Spinal cord (tissue), 9 donors: ENCODE measurements at regions not wholly inside any gene's neighbourhood (a gene's known extent, or its start where the extent isn't known, plus 50 kb on each side); places are given as distances from the start of the nearest gene placed in this dataset.

Source experiments
- DNase-seq, 6 donors: peaks; one replicate each; pipeline versions ENCODE4 v3.0.0 to v3.0.0-alpha.2; 2013 to 2015; ENCODE audit warnings: low spot score in 6 of 6, low read depth in 4 of 6
- H3K27ac ChIP-seq: one replicate; pipeline ENCODE4 v1.5.1; 2013; ENCODE audit warnings: low read depth, low read length, control low read depth
- H3K27me3 ChIP-seq: one replicate; pipeline ENCODE4 v1.6.1; 2013; ENCODE audit warnings: low read length; ENCODE audit not compliant: control insufficient read depth, insufficient read depth
- H3K36me3 ChIP-seq: one replicate; pipeline ENCODE4 v1.6.1; 2013; ENCODE audit warnings: low read length; ENCODE audit not compliant: control insufficient read depth, insufficient read depth
- H3K4me1 ChIP-seq: one replicate; pipeline ENCODE4 v1.6.1; 2013; ENCODE audit warnings: low read length; ENCODE audit not compliant: control insufficient read depth, insufficient read depth
- H3K4me3 ChIP-seq: one replicate; pipeline ENCODE4 v1.5.1; 2013; ENCODE audit warnings: low read depth, low read length, control low read depth
- H3K9me3 ChIP-seq: one replicate; pipeline ENCODE4 v1.6.1; 2013; ENCODE audit warnings: low read length; ENCODE audit not compliant: control insufficient read depth, insufficient read depth
- WGBS: methylation state at CpG from one replicate; pipeline ENCODE4 v1.1.5; 2013; ENCODE audit warnings: missing lambda C conversion rate; ENCODE audit not compliant: insufficient coverage; 5-methylcytosine and 5-hydroxymethylcytosine counted together
- donor health status: healthy.

DNA sequence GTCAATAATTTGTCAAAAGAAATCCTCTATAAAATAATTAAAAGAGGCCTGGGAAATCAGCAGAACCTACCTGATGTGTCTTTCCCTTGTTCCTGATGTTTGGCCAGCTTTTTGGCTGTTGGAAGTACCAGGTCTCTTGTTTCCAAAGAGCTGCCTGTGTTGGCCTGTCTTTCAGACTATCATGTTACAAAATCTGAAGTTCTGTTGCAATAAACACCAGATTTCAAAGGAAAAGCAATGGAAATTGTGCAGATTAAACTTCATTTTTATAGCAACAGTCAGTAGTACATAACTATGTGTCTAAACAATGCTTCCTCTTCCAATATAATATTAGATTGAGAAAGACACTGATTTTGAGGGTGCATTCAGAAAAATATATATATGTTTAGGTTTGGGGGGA lies 647.2 kb upstream of the CXADR start:
- DNase-seq: peak in 1 of 6 donors; percentile 25
- no peaks in the 10 kb centered on the region for H3K36me3 ChIP-seq
- H3K27me3 ChIP-seq: no peaks in the 10 kb centered on the region
- H3K27ac ChIP-seq: no peak overlapping the region
- no peak overlapping the region for H3K4me3 ChIP-seq
- H3K9me3 ChIP-seq: no peaks in the 10 kb centered on the region
- no peaks in the 10 kb centered on the region for H3K4me1 ChIP-seq

DNA sequence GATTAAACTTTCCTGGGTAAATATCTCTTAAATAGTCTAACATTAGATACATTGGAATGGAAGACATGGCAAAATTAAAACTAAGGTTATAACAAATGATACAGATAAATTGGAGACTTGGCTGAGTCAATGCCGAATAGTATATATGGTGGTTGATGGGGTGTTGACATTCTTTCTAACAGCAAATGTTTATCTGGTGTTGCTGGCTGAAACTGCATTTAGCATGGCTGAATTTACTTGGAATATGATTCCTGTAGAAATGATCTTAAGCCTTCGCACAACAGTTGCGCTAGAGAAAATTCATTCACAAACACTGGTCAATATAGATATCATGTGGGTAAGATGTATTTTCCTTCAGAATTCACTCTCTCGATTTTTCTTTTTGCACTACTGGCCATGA lies 646.0 kb upstream of the CXADR start:
- no CpG with 5 or more reads among the region's 4 CpGs for WGBS
- H3K9me3 ChIP-seq: no peaks in the 10 kb centered on the region
- no peak overlapping the region for H3K27ac ChIP-seq
- peak in 1 of 6 donors; percentile 24 for DNase-seq
- H3K4me1 ChIP-seq: no peaks in the 10 kb centered on the region
- H3K36me3 ChIP-seq: no peaks in the 10 kb centered on the region
- no peak overlapping the region for H3K4me3 ChIP-seq
- H3K27me3 ChIP-seq: no peaks in the 10 kb centered on the region

DNA sequence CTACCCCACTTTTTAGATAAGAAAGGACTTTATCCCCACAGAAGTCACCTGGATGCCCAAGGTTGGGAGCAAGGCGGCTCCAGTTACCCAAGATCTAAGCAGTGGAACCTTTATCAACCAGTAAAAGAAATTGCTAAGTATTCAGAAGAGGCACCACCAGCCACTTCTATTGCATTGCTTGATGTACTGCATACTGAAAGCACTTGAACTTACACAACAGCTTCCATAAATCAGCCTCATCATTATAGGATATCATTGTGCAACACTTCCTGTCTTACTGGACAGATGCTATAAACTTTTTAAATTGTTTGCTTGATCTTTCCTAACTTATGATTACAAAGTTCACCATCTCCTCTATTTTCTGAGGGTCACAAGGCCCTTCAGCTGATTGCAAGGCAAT lies 642.7 kb upstream of the CXADR start:
- WGBS: 90% methylated on average over 1 of the region's 1 CpG
- Histone ChIP-seq H3K4me1 (no peaks in the 10 kb centered on the region), H3K9me3 (no peaks in the 10 kb centered on the region), H3K4me3 (no peak overlapping the region), H3K27me3 (no peaks in the 10 kb centered on the region), H3K27ac (no peak overlapping the region), H3K36me3 (no peaks in the 10 kb centered on the region)
- no peak for DNase-seq

DNA sequence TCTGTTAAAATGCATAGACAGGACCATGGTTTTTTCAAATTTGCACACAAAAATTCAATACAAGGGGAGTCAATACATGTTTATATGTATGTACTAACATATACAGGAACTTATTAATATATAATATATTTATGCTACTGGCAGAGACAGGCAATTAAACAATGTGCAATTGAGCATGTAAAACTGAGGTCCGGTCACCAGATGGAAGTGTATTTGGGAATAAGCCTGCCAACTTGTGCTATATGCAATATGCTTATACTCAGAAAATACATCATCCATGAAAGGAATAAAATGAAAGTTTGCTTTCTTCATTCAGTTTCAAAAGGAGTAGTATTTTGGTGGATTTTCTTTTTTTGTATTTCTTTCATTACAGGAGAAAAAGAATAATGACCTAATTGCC lies 640.2 kb upstream of the CXADR start:
- H3K27me3 ChIP-seq: no peaks in the 10 kb centered on the region
- H3K4me1 ChIP-seq: no peaks in the 10 kb centered on the region
- H3K9me3 ChIP-seq: no peaks in the 10 kb centered on the region
- WGBS: no CpG with 5 or more reads among the region's 1 CpG
- no peak overlapping the region for H3K27ac ChIP-seq
- DNase-seq: peak in 1 of 6 donors; percentile 12
- H3K4me3 ChIP-seq: no peak overlapping the region
- no peaks in the 10 kb centered on the region for H3K36me3 ChIP-seq

DNA sequence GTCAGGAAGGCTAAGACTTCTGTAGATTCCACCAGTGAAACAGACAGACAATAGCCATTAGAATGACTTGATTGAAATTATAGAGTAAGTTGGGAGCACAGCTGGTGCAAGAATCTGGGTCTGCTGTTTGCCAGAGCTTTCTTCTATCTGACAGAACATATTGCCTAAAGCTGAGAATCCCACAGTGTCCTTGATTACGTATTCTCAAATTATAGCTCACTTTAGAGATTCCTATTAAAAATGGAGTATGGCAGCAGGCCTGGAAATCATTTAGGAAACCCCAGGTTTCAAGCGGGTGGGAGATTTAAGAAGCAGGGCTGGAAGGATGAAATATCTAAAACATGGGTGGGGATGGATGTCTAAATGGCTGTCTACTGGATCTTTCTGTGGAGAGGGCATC lies 639.7 kb upstream of the CXADR start:
- H3K4me3 ChIP-seq: no peak overlapping the region
- 86% methylated on average over 1 of the region's 2 CpGs for WGBS
- no peaks in the 10 kb centered on the region for H3K9me3 ChIP-seq
- no peak overlapping the region for H3K27ac ChIP-seq
- H3K36me3 ChIP-seq: no peaks in the 10 kb centered on the region
- peak in 2 of 6 donors; percentile 17 to 72 for DNase-seq
- no peaks in the 10 kb centered on the region for H3K4me1 ChIP-seq
- no peaks in the 10 kb centered on the region for H3K27me3 ChIP-seq

DNA sequence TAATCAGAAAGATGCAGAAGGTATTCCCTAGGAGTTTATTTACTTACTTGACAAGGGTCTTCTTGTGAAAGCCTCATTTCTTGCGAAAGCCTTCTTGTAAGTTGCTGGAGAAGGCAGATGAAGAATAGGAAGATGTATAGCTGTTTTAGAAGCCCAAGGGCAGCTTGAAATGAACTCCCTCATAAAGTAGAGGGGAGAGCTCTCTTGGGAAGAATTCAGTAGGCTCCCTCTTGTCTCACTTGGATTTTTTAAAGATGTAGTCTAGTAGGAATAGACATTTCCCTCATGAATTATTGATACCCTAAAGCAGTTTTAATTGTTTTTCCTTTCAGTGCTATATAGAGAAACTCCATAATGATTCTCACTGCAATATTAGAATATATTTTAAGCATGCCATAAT lies 639.2 kb upstream of the CXADR start:
- Histone ChIP-seq H3K27ac (no peak overlapping the region), H3K4me1 (no peaks in the 10 kb centered on the region), H3K36me3 (no peaks in the 10 kb centered on the region), H3K9me3 (no peaks in the 10 kb centered on the region), H3K4me3 (no peak overlapping the region), H3K27me3 (no peaks in the 10 kb centered on the region)
- WGBS: 38% methylated on average over 1 of the region's 1 CpG
- DNase-seq: peak in 1 of 6 donors; percentile 78

DNA sequence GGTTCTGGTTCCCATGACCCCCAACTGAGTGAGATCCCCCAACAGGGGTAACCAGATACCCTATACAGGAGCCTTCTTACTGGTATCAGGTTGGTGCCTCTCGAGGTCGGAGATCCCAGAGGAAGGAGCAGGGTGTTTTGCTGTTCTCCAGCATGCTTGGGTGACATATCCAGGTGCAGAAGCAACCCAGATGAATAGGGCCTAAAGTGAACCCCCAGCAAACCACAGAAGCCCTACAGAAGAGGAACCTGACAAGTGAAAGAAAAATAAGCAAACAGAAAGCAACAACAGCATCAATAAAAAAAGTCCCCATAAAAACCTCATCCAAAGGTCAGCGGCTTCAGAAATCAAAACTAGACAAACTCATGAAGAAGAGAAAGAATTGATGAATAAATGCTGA lies 633.4 kb upstream of the CXADR start:
- H3K36me3 ChIP-seq: no peaks in the 10 kb centered on the region
- no peak for DNase-seq
- no peak overlapping the region for H3K27ac ChIP-seq
- H3K27me3 ChIP-seq: no peaks in the 10 kb centered on the region
- no peaks in the 10 kb centered on the region for H3K9me3 ChIP-seq
- no peaks in the 10 kb centered on the region for H3K4me1 ChIP-seq
- 100% methylated on average over 1 of the region's 3 CpGs for WGBS
- H3K4me3 ChIP-seq: no peak overlapping the region

DNA sequence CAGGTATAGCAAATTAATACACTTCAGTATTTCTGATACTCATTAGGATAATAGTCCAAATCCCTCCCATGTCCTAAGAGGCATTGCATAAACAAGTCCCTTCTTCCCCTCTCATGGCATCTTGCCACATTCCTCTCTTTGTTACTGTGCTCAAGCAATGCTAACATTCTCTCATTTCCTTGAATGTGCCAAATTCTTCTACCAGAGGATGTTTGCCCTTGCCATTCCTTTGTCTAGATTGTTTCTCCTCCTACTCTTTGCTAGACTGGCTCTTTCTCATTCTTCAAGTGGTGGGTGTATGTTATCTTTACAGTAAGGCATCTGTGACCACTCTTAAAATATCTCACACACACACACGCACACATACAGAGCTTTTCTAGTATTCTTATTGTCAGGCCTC lies 621.0 kb upstream of the CXADR start:
- H3K4me1 ChIP-seq: no peaks in the 10 kb centered on the region

DNA sequence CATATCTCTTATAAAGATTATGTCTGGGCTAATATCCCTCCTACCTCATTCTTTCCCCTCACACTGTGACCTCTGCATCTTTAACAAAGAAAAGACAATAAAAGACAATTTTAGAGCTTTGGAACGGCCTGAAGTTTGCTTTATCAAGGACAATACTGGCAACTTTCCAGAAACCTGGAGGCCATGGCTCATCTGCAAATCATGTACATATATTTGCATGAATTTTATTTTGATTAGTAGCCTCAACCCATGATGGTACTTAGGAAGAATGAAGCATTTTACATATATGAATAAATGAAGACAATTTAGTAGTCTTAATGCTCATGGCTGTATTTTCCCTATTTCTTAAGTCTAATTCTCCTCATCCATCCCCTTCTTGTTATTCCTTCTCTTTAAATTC lies 612.2 kb upstream of the CXADR start:
- peak in 2 of 6 donors; percentile 29 to 68 for DNase-seq
- no CpG with 5 or more reads among the region's 1 CpG for WGBS
- H3K36me3 ChIP-seq: no peaks in the 10 kb centered on the region

More for the DNA sequence above, 621.0 kb upstream of the CXADR start:
- WGBS: 63% methylated on average over 1 of the region's 1 CpG
- H3K27ac ChIP-seq: no peak overlapping the region
- no peaks in the 10 kb centered on the region for H3K36me3 ChIP-seq
- peak in 3 of 6 donors; percentile 15 to 65 (median 63) for DNase-seq
- H3K9me3 ChIP-seq: no peaks in the 10 kb centered on the region
- no peak overlapping the region for H3K4me3 ChIP-seq
- H3K27me3 ChIP-seq: no peaks in the 10 kb centered on the region

DNA sequence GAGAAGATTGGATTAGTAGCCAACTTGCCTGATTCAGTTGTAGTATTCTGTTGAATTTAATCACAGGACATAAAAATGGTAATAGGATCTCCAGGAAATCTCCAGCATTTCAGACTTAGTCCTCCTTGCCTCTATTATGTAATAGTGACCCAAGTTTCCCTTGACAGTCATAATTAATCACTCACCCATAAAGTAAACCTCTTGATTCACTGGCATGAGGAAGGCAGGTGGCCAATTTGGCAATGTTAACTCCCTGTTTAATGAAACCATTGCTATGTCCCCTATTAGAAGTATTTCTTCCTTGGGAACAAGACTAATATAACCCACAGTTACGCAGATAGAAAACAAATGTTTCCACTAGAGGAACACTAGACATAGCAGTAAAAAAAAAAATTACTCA lies 604.8 kb upstream of the CXADR start:
- Histone ChIP-seq H3K27me3 (no peaks in the 10 kb centered on the region), H3K4me3 (no peak overlapping the region), H3K9me3 (no peaks in the 10 kb centered on the region), H3K36me3 (no peaks in the 10 kb centered on the region), H3K4me1 (no peaks in the 10 kb centered on the region), H3K27ac (no peak overlapping the region)
- peak in 1 of 6 donors; percentile 41 for DNase-seq
- WGBS: 40% methylated on average over 1 of the region's 1 CpG

More for the DNA sequence above, 612.2 kb upstream of the CXADR start:
- no peak overlapping the region for H3K27ac ChIP-seq
- no peaks in the 10 kb centered on the region for H3K27me3 ChIP-seq
- no peak overlapping the region for H3K4me3 ChIP-seq
- no peaks in the 10 kb centered on the region for H3K9me3 ChIP-seq
- H3K4me1 ChIP-seq: no peaks in the 10 kb centered on the region
